Liver (tissue), 3 donors: ENCODE measurements at regions not wholly inside any gene's neighbourhood (a gene's known extent, or its start where the extent isn't known, plus 50 kb on each side); places are given as distances from the start of the nearest gene placed in this dataset.

Experiments
- CTCF ChIP-seq: fragments of 150-350 bp; IDR thresholded peaks from 2 replicates; pipeline ENCODE4 v1.5.1; 2017; ENCODE audit warnings: improper control_type of control experiment, low read depth, low read length; ENCODE audit not compliant: missing input control
- REST ChIP-seq: IDR thresholded peaks from 2 replicates; pipeline ENCODE4 v1.6.1; 2016; ENCODE audit warnings: antibody characterized with exemption, mild to moderate bottlenecking
- TAF1 ChIP-seq: conservative IDR thresholded peaks from 2 replicates; pipeline ENCODE4 v1.6.1; 2016; ENCODE audit warnings: antibody characterized with exemption, mild to moderate bottlenecking
- YY1 ChIP-seq: IDR thresholded peaks from 2 replicates; pipeline ENCODE4 v1.6.1; 2016; ENCODE audit warnings: antibody characterized with exemption, mild to moderate bottlenecking
- donor health status: healthy.
- donor health status: healthy.

- no peak for TF ChIP-seq TAF1
- no peak for TF ChIP-seq YY1
- no peak for TF ChIP-seq CTCF
- no peak for TF ChIP-seq REST
These were observed 67.9 kb upstream of the PRR16 start for GRCh38 chr5:120396186-120396585.
